Sigmoid colon (tissue), 6 donors: ENCODE measurements at regions not wholly inside any gene's neighbourhood (a gene's known extent, or its start where the extent isn't known, plus 50 kb on each side); places are given as distances from the start of the nearest gene placed in this dataset.

Source experiments
- DNase-seq: peaks from one replicate; pipeline ENCODE4 v3.0.0-alpha.2; 2019
- H3K27ac ChIP-seq, 4 donors: fragments of 200-600 bp; sonication (generic); one replicate each; pipeline ENCODE4 v1.5.1; 2016 to 2019; ENCODE audit warnings: mild to moderate bottlenecking in 1 of 4
- H3K27me3 ChIP-seq, 3 donors: fragments of 200-600 bp; sonication (generic); one replicate each; pipeline ENCODE4 v1.5.1; 2019; ENCODE audit warnings: mild to moderate bottlenecking in 1 of 3
- H3K36me3 ChIP-seq, 4 donors: fragments of 200-600 bp; sonication (generic); one replicate each; pipeline ENCODE4 v1.5.1; 2016 to 2019
- H3K4me1 ChIP-seq, 4 donors: fragments of 200-600 bp; sonication (generic); one replicate each; pipeline ENCODE4 v1.5.1; 2017 to 2019
- H3K4me3 ChIP-seq, 4 donors: fragments of 200-600 bp; sonication (generic); one replicate each; pipeline ENCODE4 v1.5.1; 2017 to 2019; ENCODE audit warnings: mild to moderate bottlenecking in 2 of 4, moderate library complexity in 1 of 4
- H3K9me3 ChIP-seq, 4 donors: fragments of 200-600 bp in 3 of 4; sonication (generic) in 3 of 4; one replicate each; pipeline versions ENCODE4 v1.5.1 to v1.6.1; 2013 to 2019
- CTCF ChIP-seq, 4 experiments: fragments of 450-650 bp in 3 of 4; fragments of 200-600 bp in 1 of 4; IDR thresholded peaks; one replicate each; pipeline ENCODE4 v1.5.1; 2016 to 2019; ENCODE audit warnings: antibody characterized with exemption in 4 of 4, mild to moderate bottlenecking in 3 of 4, moderate library complexity in 2 of 4
- EP300 ChIP-seq, 4 donors: sonication (generic); formaldehyde crosslinking; IDR thresholded peaks; one replicate each; pipeline ENCODE4 v1.6.1; 2017; ENCODE audit warnings: antibody characterized with exemption in 4 of 4
- POLR2A ChIP-seq, 2 donors: fragments of 450-650 bp; IDR thresholded peaks; one replicate each; pipeline ENCODE4 v1.6.1; 2016; ENCODE audit warnings: antibody characterized with exemption in 2 of 2, mild to moderate bottlenecking in 2 of 2, moderate library complexity in 2 of 2
- POLR2AphosphoS5 ChIP-seq, 4 donors: sonication (generic); formaldehyde crosslinking; IDR thresholded peaks; one replicate each; pipeline ENCODE4 v1.6.1; 2017; ENCODE audit warnings: antibody characterized with exemption in 4 of 4
- WGBS, 2 donors: extraction: QIAGEN DNeasy Blood & Tissue Kit; methylation state at CpG; one replicate each; pipeline ENCODE4 v1.1.7; 2013; 5-methylcytosine and 5-hydroxymethylcytosine counted together
- intact Hi-C: fragments of 100-400 bp; cut with DNase I; formaldehyde crosslinking; loops from one replicate; pipeline ENCODE4 v1.15.1; 2023
- donor health status: healthy with polysubstance abuse.
- donor health status: healthy.

- Histone ChIP-seq H3K36me3 (no peaks in the 10 kb centered on the region), H3K27me3 (no peaks in the 10 kb centered on the region), H3K27ac (no peak overlapping the region), H3K4me3 (no peak overlapping the region), H3K4me1 (no peaks in the 10 kb centered on the region), H3K9me3 (peaks cover 0 to 19% (median 0%) of the 10 kb centered on the region in 4 donors)
- 81 to 83% methylated on average over 15 of the region's 15 CpGs for WGBS, 2 donors
- intact Hi-C loops = no loop called here
- TF ChIP-seq CTCF (IDR thresholded peaks at IDR 0.05) (no peak), EP300 (IDR thresholded peaks at IDR 0.05) (no peak)
- DNase-seq = no peak
Measured at GRCh38 chr7:63028376-63029206, 970.1 kb upstream of the ZNF722 start.

- 48% methylated on average over 3 of the region's 3 CpGs for WGBS, 2 donors
- DNase-seq = no peak
- Histone ChIP-seq H3K4me1 (no peaks in the 10 kb centered on the region), H3K27ac (no peak overlapping the region), H3K36me3 (no peaks in the 10 kb centered on the region), H3K4me3 (no peak overlapping the region), H3K27me3 (no peaks in the 10 kb centered on the region), H3K9me3 (peaks cover 0 to 18% (median 0%) of the 10 kb centered on the region in 4 donors)
- TF ChIP-seq POLR2AphosphoS5 (IDR thresholded peaks at IDR 0.05) (no peak), EP300 (IDR thresholded peaks at IDR 0.05) (no peak), CTCF (IDR thresholded peaks at IDR 0.05) (no peak), POLR2A (IDR thresholded peaks at IDR 0.05) (no peak)
- intact Hi-C loops = no loop called here
Measured at GRCh38 chr7:63029207-63029522, 969.5 kb upstream of the ZNF722 start.

- no peak for DNase-seq
- no peaks in the 10 kb centered on the region for H3K27me3 ChIP-seq
- TF ChIP-seq POLR2AphosphoS5 (IDR thresholded peaks at IDR 0.05) = no peak
- TF ChIP-seq POLR2A (IDR thresholded peaks at IDR 0.05) = no peak
- no peak for TF ChIP-seq EP300 (IDR thresholded peaks at IDR 0.05)
- no peak overlapping the region for H3K27ac ChIP-seq
- H3K36me3 ChIP-seq = no peaks in the 10 kb centered on the region
- intact Hi-C loops = no loop called here
- no peaks in the 10 kb centered on the region for H3K4me1 ChIP-seq
- 73 to 77% methylated on average over 13 of the region's 13 CpGs for WGBS, 2 donors
- peaks cover 0 to 18% (median 0%) of the 10 kb centered on the region in 4 donors for H3K9me3 ChIP-seq
- no peak overlapping the region for H3K4me3 ChIP-seq
Measured at GRCh38 chr7:63030061-63030460, 968.6 kb upstream of the ZNF722 start.

- Histone ChIP-seq H3K4me3 (no peak overlapping the region), H3K9me3 (peaks cover 0 to 27% (median 0%) of the 10 kb centered on the region in 4 donors), H3K36me3 (no peaks in the 10 kb centered on the region), H3K4me1 (no peaks in the 10 kb centered on the region), H3K27me3 (no peaks in the 10 kb centered on the region), H3K27ac (no peak overlapping the region)
- 79 to 80% methylated on average over 16 of the region's 16 CpGs for WGBS, 2 donors
- intact Hi-C loops = no loop called here
- no peak for DNase-seq
- TF ChIP-seq EP300 (IDR thresholded peaks at IDR 0.05) (no peak), POLR2AphosphoS5 (IDR thresholded peaks at IDR 0.05) (no peak), POLR2A (IDR thresholded peaks at IDR 0.05) (no peak), CTCF (IDR thresholded peaks at IDR 0.05) (no peak)
Measured at GRCh38 chr7:63031838-63032436, 966.7 kb upstream of the ZNF722 start.

GRCh38 chr7:63037242-63037641 is 961.4 kb upstream of the ZNF722 start:
- H3K4me1 ChIP-seq = no peaks in the 10 kb centered on the region
- WGBS, 2 donors = 66 to 67% methylated on average over 6 of the region's 6 CpGs
- no peak overlapping the region for H3K4me3 ChIP-seq
- intact Hi-C loops = no loop called here
- peaks cover 0 to 24% (median 1%) of the 10 kb centered on the region in 4 donors for H3K9me3 ChIP-seq
- H3K27me3 ChIP-seq = no peaks in the 10 kb centered on the region
- DNase-seq = no peak
- H3K27ac ChIP-seq = no peak overlapping the region
- TF ChIP-seq POLR2AphosphoS5 (IDR thresholded peaks at IDR 0.05) = no peak
- TF ChIP-seq CTCF (IDR thresholded peaks at IDR 0.05) = no peak
- TF ChIP-seq EP300 (IDR thresholded peaks at IDR 0.05) = no peak
- no peak for TF ChIP-seq POLR2A (IDR thresholded peaks at IDR 0.05)
- no peaks in the 10 kb centered on the region for H3K36me3 ChIP-seq
